Fibroblast of pulmonary artery (primary cell): ENCODE measurements at regions not wholly inside any gene's neighbourhood (a gene's known extent, or its start where the extent isn't known, plus 50 kb on each side); places are given as distances from the start of the nearest gene placed in this dataset.

Experiments
- DNase-seq: peaks from one replicate; pipeline ENCODE4 v3.0.0-alpha.2; 2010; ENCODE audit warnings: low read depth
- H3K4me3 ChIP-seq: replicated peaks from 2 replicates; pipeline ENCODE4 v1.5.1; 2011; ENCODE audit warnings: low read depth, mild to moderate bottlenecking, control low read depth, low read length, moderate library complexity
- CTCF ChIP-seq: IDR thresholded peaks from 2 replicates; pipeline ENCODE4 v1.5.1; 2011; ENCODE audit warnings: mild to moderate bottlenecking, control low read depth, low read length, inconsistent platforms; ENCODE audit errors: missing control alignments

- no peak overlapping the region for H3K4me3 ChIP-seq
- TF ChIP-seq CTCF = no peak
- DNase-seq = no peak
Observed at GRCh38 chr15:25943831-25944230, 80.7 kb upstream of the ATP10A start.

GRCh38 chr15:25939122-25939521, 76.0 kb upstream of the ATP10A start:
- H3K4me3 ChIP-seq = no peak overlapping the region
- no peak for DNase-seq
- no peak for TF ChIP-seq CTCF

- DNase-seq = no peak
- TF ChIP-seq CTCF = no peak
- no peak overlapping the region for H3K4me3 ChIP-seq
Observed at GRCh38 chr15:25937796-25938195, 74.7 kb upstream of the ATP10A start.

- TF ChIP-seq CTCF = no peak
- H3K4me3 ChIP-seq = no peak overlapping the region
- DNase-seq = no peak
Observed at GRCh38 chr15:25936004-25936403, 72.9 kb upstream of the ATP10A start.

GRCh38 chr15:25933456-25934158, 70.5 kb upstream of the ATP10A start:
- peak; percentile 80 for DNase-seq
- TF ChIP-seq CTCF = peak; percentile 81
- H3K4me3 ChIP-seq = peak overlapping the region; percentile 9

- no peak overlapping the region for H3K4me3 ChIP-seq
- no peak for DNase-seq
- TF ChIP-seq CTCF = no peak
Observed at GRCh38 chr15:25932696-25933095, 69.6 kb upstream of the ATP10A start.

GRCh38 chr15:25931851-25932250, 68.7 kb upstream of the ATP10A start:
- TF ChIP-seq CTCF = no peak
- no peak for DNase-seq
- H3K4me3 ChIP-seq = no peak overlapping the region
